Heart left ventricle (tissue), 16 donors: ENCODE measurements at regions not wholly inside any gene's neighbourhood (a gene's known extent, or its start where the extent isn't known, plus 50 kb on each side); places are given as distances from the start of the nearest gene placed in this dataset.

Experiments used
- ATAC-seq, 4 donors: fragments of 200-7000 bp; cut with Tn5 transposase; one replicate each; pipeline ENCODE4 v1.9.1; 2020 to 2022; ENCODE audit warnings: moderate library complexity in 4 of 4, mild to moderate bottlenecking in 3 of 4, moderate number of reproducible peaks in 1 of 4
- DNase-seq, 5 donors: peaks; one replicate each; pipeline ENCODE4 v3.0.0-alpha.2; 2020
- H3K27ac ChIP-seq, 12 donors: fragments of 200-600 bp; sonication (generic) in 4 of 12; one replicate each; pipeline versions ENCODE4 v1.5.0 to v1.8.0; 2016 to 2022; ENCODE audit warnings: mild to moderate bottlenecking in 2 of 12
- H3K27me3 ChIP-seq, 9 donors: fragments of 200-600 bp; sonication (generic) in 2 of 9; one replicate each; pipeline versions ENCODE4 v1.5.1 to v1.8.0; 2016 to 2022; ENCODE audit warnings: mild to moderate bottlenecking in 3 of 9
- H3K36me3 ChIP-seq, 9 donors: fragments of 200-600 bp; sonication (generic) in 2 of 9; one replicate each; pipeline versions ENCODE4 v1.5.0 to v1.8.0; 2018 to 2022; ENCODE audit warnings: mild to moderate bottlenecking in 2 of 9
- H3K4me1 ChIP-seq, 12 donors: fragments of 200-600 bp; sonication (generic) in 4 of 12; one replicate each; pipeline versions ENCODE4 v1.5.0 to v1.8.0; 2016 to 2022; ENCODE audit warnings: mild to moderate bottlenecking in 3 of 12
- H3K4me3 ChIP-seq, 12 donors: fragments of 200-600 bp; sonication (generic) in 4 of 12; one replicate each; pipeline versions ENCODE4 v1.5.0 to v1.8.0; 2017 to 2022; ENCODE audit warnings: mild to moderate bottlenecking in 9 of 12, moderate library complexity in 4 of 12
- H3K9me3 ChIP-seq, 12 donors: fragments of 200-600 bp; sonication (generic) in 4 of 12; one replicate each; pipeline versions ENCODE4 v1.5.0 to v1.8.0; 2016 to 2022; ENCODE audit warnings: mild to moderate bottlenecking in 1 of 12
- POLR2A ChIP-seq, 2 donors: fragments of 450-650 bp; IDR thresholded peaks; one replicate each; pipeline ENCODE4 v1.6.1; 2017; ENCODE audit warnings: antibody characterized with exemption in 2 of 2, mild to moderate bottlenecking in 2 of 2, moderate library complexity in 2 of 2
- WGBS, 4 donors: extraction: QIAGEN DNeasy Blood & Tissue Kit in 2 of 4; methylation state at CpG; one replicate each; pipeline versions ENCODE4 v1.1.5 to v1.1.7; 2013 to 2018; 5-methylcytosine and 5-hydroxymethylcytosine counted together
- intact Hi-C, 10 donors: fragments of 100-400 bp; cut with DNase I; formaldehyde crosslinking; loops; one replicate each; pipeline versions ENCODE4 v1.11.1 to v1.14.2; 2022
- TF ChIP-seq, protein P1 (sequence below), 12 donors: fragments of 200-600 bp; sonication (generic) in 4 of 12; IDR thresholded peaks; one replicate each; pipeline versions ENCODE4 v1.5.0 to v1.8.0; 2018 to 2022; ENCODE audit warnings: antibody characterized with exemption in 12 of 12, mild to moderate bottlenecking in 5 of 12
- donor health status: ischemic (EF 13 %, LVEDD 7.1; RV severe dilation, severe dysfunction).
- donor health status: healthy with polysubstance abuse.
- donor health status: DM: no; HTN: yes; CAD: no.
- donor health status: DM: no; HTN: no; CAD: no.
- donor health status: ischemic (EF 25% LVEDD 6.9; RV normal size, moderate dysfunction).
- donor health status: ischemic (EF 25% LVEDD 5.7; RV mildly dilated, moderate dysfunction).
- donor health status: healthy.
- donor health status: DM: yes; HTN: yes; CAD: no.
- donor health status: ischemic (EF 35%, LVEDD 5.7; RV mildly dilated, moderate dysfunction).
- donor health status: nonischemic (EF 11% LVEDD 7.7; RV severe dilation, severe dysfunction).
- donor health status: DM: yes; HTN: yes; CAD: no.
- donor health status: PGD.
- donor health status: ischemic (EF 29% LVEDD 5.4; RV normal size, mild dysfunction).
- donor health status: nonischemic (EF 23%, LVEDD 6.1; RV moderate dilation, normal function).

DNA sequence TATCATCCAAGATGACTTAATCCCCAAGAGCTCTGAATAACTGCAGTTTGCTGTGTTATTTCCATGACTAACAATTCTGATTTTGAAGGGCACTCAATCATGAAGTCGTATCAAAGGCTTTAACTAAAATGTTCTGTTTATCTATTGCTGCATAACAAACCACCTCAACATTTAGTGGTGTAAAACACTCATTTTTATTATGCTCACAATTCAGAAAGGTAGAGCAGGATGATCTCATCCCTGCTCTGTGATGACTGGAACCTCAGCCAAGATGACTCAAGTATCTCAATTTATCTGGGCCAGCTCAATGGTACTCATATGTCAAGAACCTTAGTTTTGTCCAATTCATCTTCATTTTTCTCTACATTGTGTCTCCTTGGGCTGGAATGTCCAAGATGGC, 451.1 kb downstream of the PPARGC1A start:
- no peak for TF ChIP-seq POLR2A (IDR thresholded peaks at IDR 0.05)
- TF ChIP-seq, protein P1, sequence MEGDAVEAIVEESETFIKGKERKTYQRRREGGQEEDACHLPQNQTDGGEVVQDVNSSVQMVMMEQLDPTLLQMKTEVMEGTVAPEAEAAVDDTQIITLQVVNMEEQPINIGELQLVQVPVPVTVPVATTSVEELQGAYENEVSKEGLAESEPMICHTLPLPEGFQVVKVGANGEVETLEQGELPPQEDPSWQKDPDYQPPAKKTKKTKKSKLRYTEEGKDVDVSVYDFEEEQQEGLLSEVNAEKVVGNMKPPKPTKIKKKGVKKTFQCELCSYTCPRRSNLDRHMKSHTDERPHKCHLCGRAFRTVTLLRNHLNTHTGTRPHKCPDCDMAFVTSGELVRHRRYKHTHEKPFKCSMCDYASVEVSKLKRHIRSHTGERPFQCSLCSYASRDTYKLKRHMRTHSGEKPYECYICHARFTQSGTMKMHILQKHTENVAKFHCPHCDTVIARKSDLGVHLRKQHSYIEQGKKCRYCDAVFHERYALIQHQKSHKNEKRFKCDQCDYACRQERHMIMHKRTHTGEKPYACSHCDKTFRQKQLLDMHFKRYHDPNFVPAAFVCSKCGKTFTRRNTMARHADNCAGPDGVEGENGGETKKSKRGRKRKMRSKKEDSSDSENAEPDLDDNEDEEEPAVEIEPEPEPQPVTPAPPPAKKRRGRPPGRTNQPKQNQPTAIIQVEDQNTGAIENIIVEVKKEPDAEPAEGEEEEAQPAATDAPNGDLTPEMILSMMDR (IDR thresholded peaks at IDR 0.05), result no peak
- no peaks in the 10 kb centered on the region for H3K27me3 ChIP-seq
- intact Hi-C loops, result loop anchor here in 1 of 10 donors (5.0 kb wide), 1 partner anchor 41 kb away; no protein-coding TSS in a partner anchor
- no peak overlapping the region for H3K27ac ChIP-seq
- no peaks in the 10 kb centered on the region for H3K36me3 ChIP-seq
- H3K9me3 ChIP-seq, result no peaks in the 10 kb centered on the region
- no peak for ATAC-seq
- H3K4me3 ChIP-seq, result no peak overlapping the region
- H3K4me1 ChIP-seq, result no peaks in the 10 kb centered on the region
- WGBS, 4 donors, result 71 to 88% (median 74%) methylated on average over 1 of the region's 1 CpG
- DNase-seq, result no peak

DNA sequence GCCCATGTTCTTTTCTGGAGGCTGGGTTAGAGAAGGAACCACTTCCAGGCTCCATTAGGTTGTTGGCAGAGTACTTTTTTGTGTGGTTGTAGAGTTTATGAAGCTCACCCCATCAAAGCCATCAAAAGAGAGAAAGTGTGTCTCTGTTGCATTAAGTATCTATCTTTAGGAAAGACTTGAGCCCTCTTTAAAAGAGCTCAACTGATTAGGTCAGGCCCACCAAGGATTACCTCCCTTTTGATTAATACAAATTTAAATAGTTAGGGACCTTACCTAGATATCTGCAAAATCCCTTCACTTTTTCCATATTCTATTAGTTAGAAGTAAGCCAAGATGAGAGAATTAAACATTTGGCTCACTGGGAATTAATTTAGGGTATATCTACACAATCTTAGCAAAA, 460.4 kb downstream of the PPARGC1A start:
- ATAC-seq (no peak), DNase-seq (no peak)
- Histone ChIP-seq H3K27ac (no peak overlapping the region), H3K4me3 (no peak overlapping the region), H3K27me3 (no peaks in the 10 kb centered on the region), H3K4me1 (no peaks in the 10 kb centered on the region), H3K36me3 (no peaks in the 10 kb centered on the region), H3K9me3 (no peaks in the 10 kb centered on the region)
- TF ChIP-seq POLR2A (IDR thresholded peaks at IDR 0.05), result no peak
- TF ChIP-seq, protein P1 (IDR thresholded peaks at IDR 0.05), result no peak
- intact Hi-C loops, result no loop called here

DNA sequence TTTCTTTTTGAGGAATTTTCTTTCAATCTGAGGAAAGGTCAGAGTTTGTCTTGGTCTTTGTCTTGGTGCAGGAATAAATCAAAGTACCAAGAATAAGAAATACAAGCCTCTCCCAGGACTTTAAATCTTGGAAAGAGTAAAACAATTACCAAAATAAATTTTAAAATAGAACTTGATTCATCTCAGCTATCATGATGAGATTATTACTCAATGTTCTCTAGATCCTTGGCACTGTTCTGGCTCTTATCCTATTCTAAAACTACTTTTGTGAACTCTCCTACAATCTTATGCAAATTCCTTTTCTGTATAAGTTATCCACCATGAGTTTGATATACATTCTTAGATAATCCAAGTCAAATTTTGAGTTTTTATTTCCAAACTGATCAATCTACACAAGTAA, 464.3 kb downstream of the PPARGC1A start:
- no peaks in the 10 kb centered on the region for H3K4me1 ChIP-seq
- H3K27me3 ChIP-seq, result no peaks in the 10 kb centered on the region
- no peak overlapping the region for H3K27ac ChIP-seq
- ATAC-seq (no peak), DNase-seq (no peak)
- intact Hi-C loops, result no loop called here
- no peaks in the 10 kb centered on the region for H3K9me3 ChIP-seq
- TF ChIP-seq, protein P1 (IDR thresholded peaks at IDR 0.05), result no peak
- no peak for TF ChIP-seq POLR2A (IDR thresholded peaks at IDR 0.05)
- no peaks in the 10 kb centered on the region for H3K36me3 ChIP-seq
- no peak overlapping the region for H3K4me3 ChIP-seq

DNA sequence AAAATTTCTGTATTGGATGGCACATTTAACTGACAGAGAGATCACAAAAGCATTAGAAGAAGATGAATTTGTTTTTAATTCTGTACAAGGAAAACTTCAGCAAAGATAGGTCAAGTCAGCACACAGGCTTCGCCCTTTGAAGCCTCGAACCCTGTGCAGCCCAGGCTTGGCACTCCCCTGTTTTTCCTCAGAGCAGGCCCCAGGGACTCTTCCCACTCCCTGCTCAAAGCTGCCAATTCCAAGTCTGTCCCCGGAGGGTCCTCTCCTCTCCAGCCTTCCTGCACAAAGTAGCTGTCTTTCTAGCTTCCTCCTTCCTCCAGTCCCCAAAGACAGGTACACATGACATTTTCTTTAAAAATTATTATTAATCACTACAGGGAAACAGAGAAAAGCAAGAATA, 466.3 kb downstream of the PPARGC1A start:
- Histone ChIP-seq H3K27ac (no peak overlapping the region), H3K27me3 (no peaks in the 10 kb centered on the region), H3K9me3 (peaks cover 0 to 6% (median 0%) of the 10 kb centered on the region in 12 donors), H3K4me1 (no peaks in the 10 kb centered on the region), H3K4me3 (no peak overlapping the region), H3K36me3 (no peaks in the 10 kb centered on the region)
- DNase-seq (no peak), ATAC-seq (no peak)
- intact Hi-C loops, result loop anchor here in 1 of 10 donors (2.0 kb wide), 1 partner anchor 17 kb away; no protein-coding TSS in a partner anchor
- 51 to 64% (median 55%) methylated on average over 3 of the region's 3 CpGs for WGBS, 4 donors
- no peak for TF ChIP-seq POLR2A (IDR thresholded peaks at IDR 0.05)
- TF ChIP-seq, protein P1 (IDR thresholded peaks at IDR 0.05), result no peak
